B cell (primary cell): ENCODE measurements at regions not wholly inside any gene's neighbourhood (a gene's known extent, or its start where the extent isn't known, plus 50 kb on each side); places are given as distances from the start of the nearest gene placed in this dataset.

Experiments
- ATAC-seq: fragments of 200-7000 bp; cut with Tn5 transposase; one replicate; pipeline ENCODE4 v1.10.0; 2021; ENCODE audit warnings: low read depth, mild to moderate bottlenecking, moderate number of reproducible peaks, moderate library complexity
- CTCF ChIA-PET: fragments of 350-600 bp; sonication (Branson Sonifier 250); formaldehyde crosslinking; loops from one replicate; lab custom pipeline; 2021; ENCODE audit warnings: antibody characterized with exemption, inconsistent platforms; lab: Charles Lee
- POLR2A ChIA-PET: fragments of 350-600 bp; sonication (Branson Sonifier 250); formaldehyde crosslinking; loops from one replicate; lab custom pipeline; 2021; ENCODE audit warnings: antibody characterized with exemption; lab: Charles Lee
- DNase-seq: peaks from one replicate; pipeline ENCODE4 v3.0.0; 2013
- H2AFZ ChIP-seq: 2 replicates; pipeline ENCODE4 v1.6.1; 2012; ENCODE audit warnings: mild to moderate bottlenecking, low read depth, low read length; ENCODE audit not compliant: insufficient read depth, poor library complexity, severe bottlenecking
- H3K27ac ChIP-seq, 2 donors: 1 replicate in 1 of 2; 2 replicates in 1 of 2; pipeline ENCODE4 v1.5.1; 2012 to 2013; ENCODE audit warnings: low read length in 2 of 2, mild to moderate bottlenecking in 2 of 2, moderate library complexity in 1 of 2
- H3K27me3 ChIP-seq, 4 experiments: fragments of 200-600 bp in 1 of 4; sonication (generic) in 1 of 4; replicated peaks in 1 of 4; 1 replicate in 2 of 4; 2 replicates in 2 of 4; pipeline versions ENCODE4 v1.6.1 to v1.7.0; 2013 to 2016; ENCODE audit warnings: low read length in 3 of 4, mild to moderate bottlenecking in 2 of 4, mixed read lengths in 1 of 4, moderate library complexity in 1 of 4; ENCODE audit not compliant: insufficient read depth in 4 of 4, control insufficient read depth in 3 of 4; ENCODE audit errors: control extremely low read depth in 1 of 4
- H3K36me3 ChIP-seq, 2 experiments: replicated peaks in 1 of 2; 1 replicate in 1 of 2; 2 replicates in 1 of 2; pipeline versions ENCODE4 v1.6.1 to v1.7.1; 2013; ENCODE audit warnings: low read length in 1 of 2; ENCODE audit not compliant: insufficient read depth in 2 of 2, control insufficient read depth in 1 of 2; ENCODE audit errors: control extremely low read depth in 1 of 2, extremely low read depth in 1 of 2
- H3K4me1 ChIP-seq, 2 donors: fragments of 200-600 bp in 1 of 2; sonication (generic) in 1 of 2; 1 replicate in 1 of 2; 2 replicates in 1 of 2; pipeline versions ENCODE4 v1.5.1 to v1.6.1; 2013 to 2017; ENCODE audit warnings: low read length in 2 of 2; ENCODE audit not compliant: control insufficient read depth in 2 of 2, insufficient read depth in 2 of 2
- H3K4me2 ChIP-seq: replicated peaks from 2 replicates; pipeline ENCODE3; 2012; ENCODE audit warnings: mild to moderate bottlenecking, low read depth, low read length; ENCODE audit not compliant: poor library complexity, severe bottlenecking
- H3K4me3 ChIP-seq, 5 experiments: fragments of 200-600 bp in 1 of 5; sonication (generic) in 1 of 5; 1 replicate in 3 of 5; 2 replicates in 2 of 5; pipeline versions ENCODE4 v1.5.1 to v1.7.0; 2011 to 2016; ENCODE audit warnings: low read length in 4 of 5, mild to moderate bottlenecking in 4 of 5, low read depth in 2 of 5, control low read depth in 1 of 5, moderate library complexity in 1 of 5; ENCODE audit not compliant: insufficient read depth in 1 of 5; ENCODE audit errors: control extremely low read depth in 1 of 5, extremely low read depth in 1 of 5
- H3K79me2 ChIP-seq: fragments of 200-600 bp; sonication (generic); one replicate; pipeline ENCODE4 v1.6.0; 2016; ENCODE audit warnings: low read length; ENCODE audit not compliant: control insufficient read depth, insufficient read depth
- H3K9ac ChIP-seq: fragments of 200-600 bp; sonication (generic); 2 replicates; pipeline ENCODE4 v1.6.1; 2017; ENCODE audit warnings: mild to moderate bottlenecking, low read length, moderate library complexity
- H3K9me3 ChIP-seq, 3 donors: one replicate each; pipeline versions ENCODE4 v1.6.1 to v1.7.1; 2013; ENCODE audit warnings: low read length in 2 of 3; ENCODE audit not compliant: control insufficient read depth in 2 of 3, insufficient read depth in 1 of 3; ENCODE audit errors: control extremely low read depth in 1 of 3
- H4K20me1 ChIP-seq: 2 replicates; pipeline ENCODE4 v1.6.0; 2012; ENCODE audit warnings: mild to moderate bottlenecking, low read length; ENCODE audit not compliant: insufficient read depth, control insufficient read depth, poor library complexity, severe bottlenecking
- H3K27ac Mint-ChIP-seq: one replicate; pipeline ENCODE4 v1.8.0; 2021; ENCODE audit warnings: mixed read lengths
- H3K27me3 Mint-ChIP-seq: one replicate; pipeline ENCODE4 v1.8.0; 2021; ENCODE audit warnings: mixed read lengths
- H3K4me1 Mint-ChIP-seq: one replicate; pipeline ENCODE4 v1.8.0; 2021; ENCODE audit warnings: mixed read lengths
- H3K4me3 Mint-ChIP-seq: one replicate; pipeline ENCODE4 v1.8.0; 2021; ENCODE audit warnings: mixed read lengths
- H3K9me3 Mint-ChIP-seq: one replicate; pipeline ENCODE4 v1.8.0; 2022; ENCODE audit warnings: mixed read lengths; ENCODE audit not compliant: insufficient read depth
- EZH2 ChIP-seq: IDR thresholded peaks from 2 replicates; pipeline ENCODE4 v1.6.1; 2012; ENCODE audit warnings: borderline replicate concordance, low read depth, mild to moderate bottlenecking, moderate library complexity, low read length; ENCODE audit not compliant: insufficient read depth, poor library complexity, severe bottlenecking
- WGBS: methylation state at CpG from one replicate; pipeline ENCODE4 v1.1.5; 2013; ENCODE audit warnings: missing lambda C conversion rate; ENCODE audit not compliant: insufficient coverage; 5-methylcytosine and 5-hydroxymethylcytosine counted together
- intact Hi-C: fragments of 100-400 bp; cut with micrococcal nuclease; formaldehyde crosslinking; loops from one replicate; pipeline ENCODE4 v1.10.0; 2022
- TF ChIP-seq, protein P1 (sequence below): fragments of 200-600 bp; IDR thresholded peaks from one replicate; pipeline ENCODE4 v1.8.0; 2022; ENCODE audit warnings: antibody characterized with exemption, mild to moderate bottlenecking

- H3K9me3 Mint-ChIP-seq = no peaks in the 10 kb centered on the region
Observed at GRCh38 chr4:31041385-31041784, 321.2 kb downstream of the PCDH7 start.

GRCh38 chr4:31041853-31042252 lies 321.7 kb downstream of the PCDH7 start:
- Mint-ChIP-seq H3K27ac (no peak overlapping the region), H3K4me1 (no peaks in the 10 kb centered on the region), H3K27me3 (no peaks in the 10 kb centered on the region), H3K9me3 (no peaks in the 10 kb centered on the region), H3K4me3 (no peak overlapping the region)
- Histone ChIP-seq H3K4me2 (no peak overlapping the region), H3K9me3 (no peaks in the 10 kb centered on the region), H3K4me1 (no peaks in the 10 kb centered on the region), H3K9ac (no peak overlapping the region), H3K27me3 (no peaks in the 10 kb centered on the region), H3K27ac (no peak overlapping the region), H3K79me2 (no peaks in the 10 kb centered on the region), H2AFZ (no peak overlapping the region), H3K36me3 (no peaks in the 10 kb centered on the region), H4K20me1 (no peaks in the 10 kb centered on the region), H3K4me3 (no peak overlapping the region)
- POLR2A ChIA-PET = no interaction called here
- DNase-seq (no peak), ATAC-seq (no peak)
- no peak for TF ChIP-seq EZH2
- TF ChIP-seq, protein P1, sequence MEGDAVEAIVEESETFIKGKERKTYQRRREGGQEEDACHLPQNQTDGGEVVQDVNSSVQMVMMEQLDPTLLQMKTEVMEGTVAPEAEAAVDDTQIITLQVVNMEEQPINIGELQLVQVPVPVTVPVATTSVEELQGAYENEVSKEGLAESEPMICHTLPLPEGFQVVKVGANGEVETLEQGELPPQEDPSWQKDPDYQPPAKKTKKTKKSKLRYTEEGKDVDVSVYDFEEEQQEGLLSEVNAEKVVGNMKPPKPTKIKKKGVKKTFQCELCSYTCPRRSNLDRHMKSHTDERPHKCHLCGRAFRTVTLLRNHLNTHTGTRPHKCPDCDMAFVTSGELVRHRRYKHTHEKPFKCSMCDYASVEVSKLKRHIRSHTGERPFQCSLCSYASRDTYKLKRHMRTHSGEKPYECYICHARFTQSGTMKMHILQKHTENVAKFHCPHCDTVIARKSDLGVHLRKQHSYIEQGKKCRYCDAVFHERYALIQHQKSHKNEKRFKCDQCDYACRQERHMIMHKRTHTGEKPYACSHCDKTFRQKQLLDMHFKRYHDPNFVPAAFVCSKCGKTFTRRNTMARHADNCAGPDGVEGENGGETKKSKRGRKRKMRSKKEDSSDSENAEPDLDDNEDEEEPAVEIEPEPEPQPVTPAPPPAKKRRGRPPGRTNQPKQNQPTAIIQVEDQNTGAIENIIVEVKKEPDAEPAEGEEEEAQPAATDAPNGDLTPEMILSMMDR = no peak
- CTCF ChIA-PET = no interaction called here
- WGBS = 100% methylated on average over 1 of the region's 2 CpGs
- intact Hi-C loops = no loop called here

More at GRCh38 chr4:31041385-31041784, 321.2 kb downstream of the PCDH7 start:
- ChIA-PET POLR2A (no interaction called here), CTCF (no interaction called here)
- Histone ChIP-seq H3K27me3 (no peaks in the 10 kb centered on the region), H3K36me3 (no peaks in the 10 kb centered on the region), H3K27ac (no peak overlapping the region), H3K4me3 (no peak overlapping the region), H3K9ac (no peak overlapping the region), H3K4me2 (no peak overlapping the region), H2AFZ (no peak overlapping the region), H3K9me3 (no peaks in the 10 kb centered on the region), H3K4me1 (no peaks in the 10 kb centered on the region), H3K79me2 (no peaks in the 10 kb centered on the region), H4K20me1 (no peaks in the 10 kb centered on the region)
- TF ChIP-seq EZH2 = no peak
- TF ChIP-seq, protein P1 = no peak
- no peak for DNase-seq
- no peaks in the 10 kb centered on the region for H3K27me3 Mint-ChIP-seq
- 50% methylated on average over 1 of the region's 3 CpGs for WGBS
- no peak overlapping the region for H3K4me3 Mint-ChIP-seq
- intact Hi-C loops = no loop called here
- H3K4me1 Mint-ChIP-seq = no peaks in the 10 kb centered on the region
- no peak overlapping the region for H3K27ac Mint-ChIP-seq
- no peak for ATAC-seq
